ENCODE measurements at regions not wholly inside any gene's neighbourhood (a gene's known extent, or its start where the extent isn't known, plus 50 kb on each side); places are given as distances from the start of the nearest gene placed in this dataset.

GRCh38 chr15:46059921-46060594 lies 425.2 kb downstream of the SQOR start:
- Histone ChIP-seq H3K27ac (no peak overlapping the region), H3K4me3 (no peak overlapping the region), H3K9me3 (no peaks in the 10 kb centered on the region), H3K36me3 (no peaks in the 10 kb centered on the region), H3K27me3 (no peaks in the 10 kb centered on the region), H3K4me1 (ENCODE audit: insufficient read depth) (no peaks in the 10 kb centered on the region)
- intact Hi-C loops (cut with DNase I) = no loop called here
- DNase-seq = no peak
- TF ChIP-seq CTCF (IDR thresholded peaks at IDR 0.05) (no peak), POLR2A (IDR thresholded peaks at IDR 0.05) (no peak), EP300 (IDR thresholded peaks at IDR 0.05) (no peak)
- 39 to 54% (median 50%) methylated on average over 3 of the region's 3 CpGs for WGBS, 3 donors

GRCh38 chr15:46061002-46061401 lies 426.2 kb downstream of the SQOR start:
- no peak overlapping the region for H3K4me3 ChIP-seq
- 68 to 79% (median 77%) methylated on average over 5 of the region's 5 CpGs for WGBS, 3 donors
- no peaks in the 10 kb centered on the region for H3K36me3 ChIP-seq
- no peaks in the 10 kb centered on the region for H3K9me3 ChIP-seq
- H3K27ac ChIP-seq = no peak overlapping the region
- intact Hi-C loops (cut with DNase I) = no loop called here
- no peak for DNase-seq
- H3K27me3 ChIP-seq = no peaks in the 10 kb centered on the region
- H3K4me1 ChIP-seq (ENCODE audit: insufficient read depth) = no peaks in the 10 kb centered on the region
- no peak for TF ChIP-seq POLR2A (IDR thresholded peaks at IDR 0.05)
- no peak for TF ChIP-seq CTCF (IDR thresholded peaks at IDR 0.05)
- TF ChIP-seq EP300 (IDR thresholded peaks at IDR 0.05) = no peak

GRCh38 chr15:46077220-46077619 lies 442.4 kb downstream of the SQOR start:
- Histone ChIP-seq H3K27ac (no peak overlapping the region), H3K27me3 (no peaks in the 10 kb centered on the region), H3K4me3 (no peak overlapping the region), H3K4me1 (ENCODE audit: insufficient read depth) (no peaks in the 10 kb centered on the region), H3K36me3 (no peaks in the 10 kb centered on the region), H3K9me3 (no peaks in the 10 kb centered on the region)
- TF ChIP-seq CTCF (IDR thresholded peaks at IDR 0.05) (no peak), EP300 (IDR thresholded peaks at IDR 0.05) (no peak), POLR2A (IDR thresholded peaks at IDR 0.05) (no peak)
- no peak for DNase-seq
- WGBS, 3 donors = 91 to 96% (median 92%) methylated on average over 2 of the region's 2 CpGs
- intact Hi-C loops (cut with DNase I) = no loop called here

- Histone ChIP-seq H3K4me3 (no peak overlapping the region), H3K27ac (no peak overlapping the region), H3K9me3 (no peaks in the 10 kb centered on the region), H3K27me3 (no peaks in the 10 kb centered on the region), H3K36me3 (no peaks in the 10 kb centered on the region), H3K4me1 (ENCODE audit: insufficient read depth) (no peaks in the 10 kb centered on the region)
- TF ChIP-seq CTCF (IDR thresholded peaks at IDR 0.05) = no peak
- no peak for TF ChIP-seq POLR2A (IDR thresholded peaks at IDR 0.05)
- TF ChIP-seq EP300 (IDR thresholded peaks at IDR 0.05) = no peak
- 89 to 98% (median 98%) methylated on average over 3 of the region's 3 CpGs for WGBS, 3 donors
- intact Hi-C loops (cut with DNase I) = no loop called here
- DNase-seq = no peak
Observed at GRCh38 chr15:46079046-46079445, 444.2 kb downstream of the SQOR start.
